GM12878 (cell line): ENCODE measurements at regions not wholly inside any gene's neighbourhood (a gene's known extent, or its start where the extent isn't known, plus 50 kb on each side); places are given as distances from the start of the nearest gene placed in this dataset.

Experiments
- ATAC-seq: fragments of 200-7000 bp; cut with Tn5 transposase; 3 replicates; pipeline ENCODE4 v1.9.1; 2020; ENCODE audit warnings: mild to moderate bottlenecking, moderate library complexity
- BruUV-seq: library from RNA; stranded (reverse); fragments of 400-500 nt; replicated peaks from 2 replicates; lab custom pipeline; 2021; lab: Mats Ljungman, UMichigan
- CTCF ChIA-PET: fragments of 300-600 bp; sonication (Branson Sonifier 250); formaldehyde crosslinking; extraction: SDS; loops from one replicate; lab custom pipeline; 2021; ENCODE audit warnings: inconsistent platforms; lab: Yijun Ruan, JAX
- POLR2A ChIA-PET: fragments of 350-600 bp; formaldehyde crosslinking; extraction: SDS; loops from one replicate; lab custom pipeline; 2021; ENCODE audit warnings: inconsistent platforms; lab: Charles Lee
- RAD21 ChIA-PET: fragments of 300-600 bp; sonication (Branson Sonifier 250); formaldehyde crosslinking; loops from one replicate; lab custom pipeline; 2023; ENCODE audit warnings: antibody characterized with exemption; ENCODE audit not compliant: unreplicated experiment; lab: Charles Lee
- SMC1A ChIA-PET: fragments of 300-600 bp; sonication (Branson Sonifier 250); formaldehyde crosslinking; loops from one replicate; lab custom pipeline; 2023; ENCODE audit not compliant: unreplicated experiment, uncharacterized antibody; lab: Charles Lee
- DNase-seq: peaks from one replicate; pipeline ENCODE4 v3.0.0-alpha.2; 2011; ENCODE audit warnings: low read depth, low spot score
- FAIRE-seq: peaks from 3 replicates; lab custom pipeline; 2011; peaks lifted over from hg19 to GRCh38; lab: Jason Lieb, UNC
- H2AFZ ChIP-seq: 2 replicates; pipeline ENCODE4 v1.6.0; 2011; ENCODE audit warnings: low read depth, low read length, control low read depth; ENCODE audit not compliant: control insufficient read depth
- H3K27ac ChIP-seq: 2 replicates; pipeline ENCODE4 v1.5.1; 2011; ENCODE audit warnings: control low read depth; ENCODE audit not compliant: control insufficient read depth, insufficient read depth
- H3K27me3 ChIP-seq, 2 experiments: replicated peaks in 1 of 2; 2 replicates each; pipeline versions ENCODE4 v1.6.0 to v1.6.1; 2011; ENCODE audit warnings: low read length in 1 of 2; ENCODE audit not compliant: control insufficient read depth in 2 of 2, insufficient read depth in 2 of 2
- H3K36me3 ChIP-seq, 2 experiments: 2 replicates each; pipeline ENCODE4 v1.5.1; 2011; ENCODE audit warnings: low read length in 1 of 2; ENCODE audit not compliant: control insufficient read depth in 2 of 2, insufficient read depth in 2 of 2
- H3K4me1 ChIP-seq: 2 replicates; pipeline ENCODE4 v1.6.1; 2011; ENCODE audit warnings: mild to moderate bottlenecking, low read length, moderate library complexity, mixed read lengths; ENCODE audit not compliant: control insufficient read depth, insufficient read depth
- H3K4me2 ChIP-seq: 2 replicates; pipeline ENCODE4 v1.6.0; 2011; ENCODE audit warnings: control low read depth; ENCODE audit not compliant: control insufficient read depth, insufficient read depth
- H3K4me3 ChIP-seq: fragments of 200-600 bp; sonication (generic); 2 replicates; pipeline ENCODE4 v1.5.1; 2016
- H3K79me2 ChIP-seq: 2 replicates; pipeline ENCODE4 v1.6.0; 2011; ENCODE audit warnings: low read length; ENCODE audit not compliant: control insufficient read depth, insufficient read depth
- H3K9ac ChIP-seq: 2 replicates; pipeline ENCODE4 v1.8.0; 2011; ENCODE audit warnings: low read length, control low read depth, mixed read lengths; ENCODE audit not compliant: control insufficient read depth, insufficient read depth
- H3K9me3 ChIP-seq: replicated peaks from 3 replicates; pipeline ENCODE4 v1.5.1; 2011; ENCODE audit warnings: mild to moderate bottlenecking, low read length; ENCODE audit not compliant: control insufficient read depth, insufficient read depth
- H4K20me1 ChIP-seq: 2 replicates; pipeline ENCODE4 v1.6.0; 2011; ENCODE audit not compliant: control insufficient read depth, insufficient read depth
- HDAC2 ChIP-seq: fragments of 200-600 bp; sonication (generic); IDR thresholded peaks from 2 replicates; pipeline ENCODE4 v1.6.1; 2017
- PBX3 ChIP-seq: IDR thresholded peaks from 2 replicates; pipeline ENCODE4 v1.6.1; 2011; ENCODE audit warnings: mild to moderate bottlenecking, low read depth, low read length, moderate library complexity; ENCODE audit not compliant: insufficient replicate concordance
- SPI1 ChIP-seq: IDR thresholded peaks from 2 replicates; pipeline ENCODE4 v1.6.1; 2011; ENCODE audit warnings: low read depth, mild to moderate bottlenecking, low read length, moderate library complexity, borderline replicate concordance; ENCODE audit not compliant: insufficient read depth
- WGBS: methylation state at CpG from one replicate; pipeline ENCODE4 v1.1.6; 2016; ENCODE audit warnings: low lambda C conversion rate; ENCODE audit not compliant: insufficient replicate concordance, insufficient coverage; ENCODE audit errors: missing lambda C conversion rate; 5-methylcytosine and 5-hydroxymethylcytosine counted together
- in situ Hi-C: fragments of 300-500 bp; cut with MboI; formaldehyde crosslinking; loops from 9 replicates; pipeline ENCODE4 v1.14.3; 2018; ENCODE audit warnings: mixed read lengths
- intact Hi-C: fragments of 100-400 bp; cut with micrococcal nuclease; formaldehyde crosslinking; loops from one replicate; pipeline ENCODE4 v1.14.2; 2022; ENCODE audit not compliant: unreplicated experiment

- no peak for TF ChIP-seq PBX3
- TF ChIP-seq, all 136 proteins: peak for 0
Measured at GRCh38 chr1:182185842-182186756, 124.6 kb upstream of the ZNF648 start (continued).

GRCh38 chr1:182185136-182185535 lies 123.6 kb upstream of the ZNF648 start:
- H3K36me3 ChIP-seq: no peaks in the 10 kb centered on the region
- H3K9me3 ChIP-seq: no peaks in the 10 kb centered on the region
- FAIRE-seq (peak; percentile 62), DNase-seq (no peak), ATAC-seq (peak; percentile 35; the same call in 1 of the 3 replicates)
- no peak overlapping the region for H3K4me2 ChIP-seq
- 35% methylated on average over 2 of the region's 2 CpGs for WGBS
- in situ Hi-C loops: no loop called here
- intact Hi-C loops: no loop called here
- no peak overlapping the region for H3K4me3 ChIP-seq
- no peaks in the 10 kb centered on the region for H3K4me1 ChIP-seq
- POLR2A ChIA-PET: interaction anchor here (1.4 kb wide), 1 partner anchor 40 kb away, joined by 3 read pairs; no protein-coding TSS in a partner anchor
- H3K79me2 ChIP-seq: no peaks in the 10 kb centered on the region
- H3K27ac ChIP-seq: no peak overlapping the region
- SMC1A ChIA-PET: interaction anchor here (4.6 to 5.1 kb wide), 2 partner anchors 8 to 41 kb away, joined by 18 to 29 read pairs; no protein-coding TSS in a partner anchor
- H2AFZ ChIP-seq: no peak overlapping the region
- CTCF ChIA-PET: interaction anchor here (1.6 to 2.4 kb wide), 2 partner anchors 11 to 42 kb away, joined by 5 to 18 read pairs; no protein-coding TSS in a partner anchor
- H3K27me3 ChIP-seq: peaks cover 0 to 4% of the 10 kb centered on the region in 2 experiments; a peak in 1 of 4 replicates
- TF ChIP-seq SPI1 (peak; percentile 48; the same call in 1 of the 2 replicates), HDAC2 (no peak)
- RAD21 ChIA-PET: no interaction called here
- no peaks in the 10 kb centered on the region for H4K20me1 ChIP-seq
- no peak overlapping the region for H3K9ac ChIP-seq
- BruUV-seq: no TSS peak
